ENCODE measurements at regions not wholly inside any gene's neighbourhood (a gene's known extent, or its start where the extent isn't known, plus 50 kb on each side); places are given as distances from the start of the nearest gene placed in this dataset.

- TF ChIP-seq CTCF (IDR thresholded peaks at IDR 0.05; ENCODE audit: low read length) (no peak), EZH2 (IDR thresholded peaks at IDR 0.05; ENCODE audit: borderline replicate concordance, low read length) (no peak)
These were observed 104.1 kb downstream of the RIPK4 start for GRCh38 chr21:41662761-41663160.

Measured in OCI-LY1 (cell line).